GM18505 (cell line): ENCODE measurements at regions not wholly inside any gene's neighbourhood (a gene's known extent, or its start where the extent isn't known, plus 50 kb on each side); places are given as distances from the start of the nearest gene placed in this dataset.
"Not testable (repeated sequence)": the region's sequence is repeated elsewhere in the genome, so short reads cannot be mapped to it uniquely, and the experiment has no call there.

Source experiments
- ATAC-seq: cut with Tn5 transposase; IDR thresholded peaks from one replicate; pipeline ENCODE4 v1.9.1; 2021; ENCODE audit not compliant: unreplicated experiment
- POLR2A ChIP-seq: IDR thresholded peaks from 4 replicates; pipeline ENCODE4 v1.6.1; 2011; ENCODE audit warnings: borderline replicate concordance; ENCODE audit not compliant: insufficient read depth, insufficient read length; ENCODE audit errors: extremely low read depth

DNA sequence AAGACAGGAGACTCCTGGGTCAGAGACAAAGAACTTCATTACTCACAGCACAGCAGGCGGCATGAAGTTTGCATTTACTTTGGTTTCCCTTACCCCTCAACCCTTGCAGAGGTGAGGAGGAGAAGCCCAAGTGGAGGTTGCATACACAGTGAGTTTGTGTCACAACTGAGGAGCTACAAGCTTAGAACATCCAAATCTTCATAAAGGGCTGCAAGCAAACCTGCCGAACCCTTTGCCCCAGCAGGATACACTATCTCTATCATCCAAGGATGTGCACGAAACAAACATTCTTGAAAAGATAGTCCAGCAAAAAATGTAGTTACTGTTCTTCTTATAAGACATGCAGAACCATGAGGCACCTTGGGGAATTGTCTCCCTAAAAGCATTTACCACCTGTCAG is 493.5 kb downstream of the SETD4 start:
- no peak for TF ChIP-seq POLR2A
- no peak for ATAC-seq

DNA sequence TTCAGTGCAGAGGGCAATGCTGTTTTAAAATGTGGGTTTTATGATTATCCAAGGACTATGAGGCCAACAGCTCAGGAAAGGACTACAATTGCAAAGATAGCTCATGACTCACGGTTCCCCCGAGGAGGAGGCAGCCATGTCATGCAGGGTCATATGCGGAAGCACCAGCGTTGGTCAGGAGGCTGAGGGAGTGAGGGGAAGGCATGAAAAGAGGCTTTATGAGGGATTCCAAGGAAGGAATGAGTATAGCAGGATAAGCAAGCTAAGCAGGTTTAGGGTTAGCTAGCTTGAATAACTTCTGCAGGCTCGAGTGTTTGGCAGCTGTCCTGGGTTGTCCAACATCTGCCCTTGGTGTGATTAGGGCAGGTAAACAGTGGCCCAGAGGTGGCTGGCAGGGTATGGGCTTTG is 495.1 kb downstream of the SETD4 start:
- TF ChIP-seq POLR2A = no peak
- ATAC-seq = no peak

DNA sequence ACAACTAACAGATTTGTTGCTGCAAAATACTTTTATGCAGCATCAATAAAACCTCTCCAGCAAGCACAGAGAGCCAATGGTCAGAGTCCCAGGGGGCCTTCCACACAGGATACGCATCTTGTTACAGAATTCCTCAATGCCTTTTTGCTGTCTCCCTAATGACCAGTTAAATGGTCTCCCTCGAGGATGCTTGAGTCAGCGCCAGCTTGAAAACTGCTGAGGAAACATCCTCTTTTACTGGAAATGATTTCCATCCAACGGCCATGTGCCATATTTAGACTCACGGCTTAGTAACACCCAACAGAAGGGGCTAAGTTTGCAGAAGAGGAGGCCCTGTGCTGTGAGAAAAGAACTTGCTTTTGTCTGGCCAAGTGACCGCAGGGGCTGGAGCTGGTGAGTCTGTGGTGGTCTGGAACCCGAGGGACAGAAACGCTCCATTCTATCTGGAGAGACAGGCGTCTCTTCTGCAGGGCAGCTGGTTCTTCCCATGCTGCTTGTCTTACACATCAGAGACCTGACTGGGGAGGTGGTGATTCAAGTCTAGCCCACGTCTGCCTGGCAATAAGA is 496.4 kb downstream of the SETD4 start:
- ATAC-seq = no peak
- TF ChIP-seq POLR2A = no peak

DNA sequence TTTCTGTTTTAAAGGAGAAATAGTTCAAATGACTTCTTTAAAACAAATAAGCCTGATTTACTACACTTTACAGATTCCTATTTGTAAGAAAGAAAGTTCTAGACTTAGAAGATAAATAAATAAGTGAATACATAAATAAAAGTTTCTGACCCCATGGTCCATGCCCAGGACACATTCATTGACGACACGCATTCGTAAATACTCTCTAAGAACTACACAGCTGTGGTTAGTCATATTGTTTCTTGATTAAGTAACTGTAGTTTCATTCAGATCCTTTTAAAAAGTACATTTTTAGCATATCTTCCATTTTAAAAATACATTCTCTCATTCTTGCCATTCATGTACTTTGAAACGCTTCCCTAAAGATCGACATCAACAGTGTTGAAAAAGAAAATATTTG is 497.4 kb downstream of the SETD4 start:
- ATAC-seq = no peak
- TF ChIP-seq POLR2A = no peak

DNA sequence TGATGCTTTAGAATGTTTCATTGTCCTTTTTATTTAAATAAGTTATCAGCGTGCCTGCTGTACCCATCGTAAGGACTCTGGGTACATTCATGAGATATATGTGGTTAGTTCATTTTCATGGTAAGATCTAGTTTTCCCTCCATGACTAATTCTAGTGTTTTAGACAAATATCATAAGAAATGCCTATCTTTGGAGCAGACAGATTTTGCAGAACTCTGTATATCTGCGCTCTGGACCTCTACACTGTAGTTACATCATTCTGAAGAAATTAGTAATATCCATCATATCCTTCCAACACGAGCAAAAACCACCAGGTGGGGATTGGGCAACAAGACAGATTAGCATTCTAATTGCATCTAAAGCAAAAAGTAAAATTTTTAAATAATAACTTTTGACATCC is 499.2 kb downstream of the SETD4 start:
- no peak for TF ChIP-seq POLR2A
- no peak for ATAC-seq

DNA sequence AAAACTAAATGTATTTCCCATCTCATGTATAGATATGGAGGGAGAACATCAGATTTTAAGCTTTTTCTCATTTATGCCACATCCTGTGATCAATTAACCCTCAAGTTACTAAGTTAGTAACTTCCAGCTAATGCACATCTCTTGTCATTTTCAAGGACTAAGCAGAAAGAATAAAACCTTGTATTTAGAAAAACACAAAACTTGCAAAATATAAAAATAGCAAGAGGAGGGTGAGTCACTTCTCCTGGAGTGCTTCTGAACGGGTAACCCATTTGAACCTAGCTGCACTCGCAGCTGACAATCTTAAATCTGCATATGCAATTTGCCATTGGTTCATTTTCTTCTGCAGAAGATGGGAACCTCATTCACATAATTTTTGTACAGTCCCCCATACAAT is 500.5 kb downstream of the SETD4 start:
- no peak for ATAC-seq
- TF ChIP-seq POLR2A = no peak

DNA sequence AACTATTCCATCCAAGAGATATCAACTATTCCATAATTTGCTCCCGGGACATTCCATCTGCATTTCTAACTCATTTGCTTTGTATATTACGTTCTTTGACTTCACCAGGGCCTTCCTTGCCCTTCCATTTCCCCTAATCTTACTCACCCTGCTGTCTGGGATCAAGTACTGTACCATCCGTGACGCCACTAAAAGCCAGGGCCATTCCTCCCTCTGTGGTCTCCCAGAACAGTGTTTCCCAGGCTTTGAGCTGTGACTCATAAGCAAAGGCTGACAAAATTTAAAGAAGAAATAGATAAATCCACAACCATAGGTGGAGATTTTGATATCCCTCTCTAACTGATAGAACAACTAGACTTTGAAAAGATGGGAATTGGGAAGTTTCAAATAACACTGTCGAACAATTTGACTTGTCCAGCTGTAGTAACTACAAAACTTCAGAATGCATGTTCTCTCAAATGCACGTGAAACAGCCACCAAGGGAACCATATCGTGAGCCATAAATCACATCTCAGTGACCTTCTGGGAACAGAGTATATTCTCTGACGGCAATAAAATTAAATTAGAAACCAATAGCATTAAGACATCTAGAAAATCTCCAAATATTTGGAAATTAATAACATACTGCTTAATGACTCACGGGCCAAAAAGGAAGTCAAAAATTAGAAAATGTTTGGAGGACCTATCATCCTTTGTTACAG is 501.0 kb downstream of the SETD4 start:
- no peak for TF ChIP-seq POLR2A
- no peak for ATAC-seq

DNA sequence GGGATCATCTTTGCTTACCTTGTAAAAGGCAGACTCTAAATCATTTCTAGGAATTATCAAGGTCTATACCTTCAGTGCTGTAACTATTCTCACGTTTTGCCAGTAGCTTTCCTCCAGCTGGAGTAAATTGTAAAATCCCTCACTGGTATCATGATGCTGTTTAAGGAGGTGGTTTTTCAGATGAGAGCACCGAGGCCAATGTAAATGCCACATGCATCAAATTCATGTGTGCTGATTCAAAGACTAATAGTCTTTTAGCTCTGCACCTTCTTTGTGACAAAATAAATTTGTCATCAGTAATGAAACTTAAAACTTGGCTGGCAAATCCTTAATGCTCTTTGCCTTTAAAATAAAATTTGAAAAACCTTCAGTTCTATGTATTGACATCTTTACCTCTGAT is 503.8 kb downstream of the SETD4 start:
- no peak for TF ChIP-seq POLR2A
- no peak for ATAC-seq

DNA sequence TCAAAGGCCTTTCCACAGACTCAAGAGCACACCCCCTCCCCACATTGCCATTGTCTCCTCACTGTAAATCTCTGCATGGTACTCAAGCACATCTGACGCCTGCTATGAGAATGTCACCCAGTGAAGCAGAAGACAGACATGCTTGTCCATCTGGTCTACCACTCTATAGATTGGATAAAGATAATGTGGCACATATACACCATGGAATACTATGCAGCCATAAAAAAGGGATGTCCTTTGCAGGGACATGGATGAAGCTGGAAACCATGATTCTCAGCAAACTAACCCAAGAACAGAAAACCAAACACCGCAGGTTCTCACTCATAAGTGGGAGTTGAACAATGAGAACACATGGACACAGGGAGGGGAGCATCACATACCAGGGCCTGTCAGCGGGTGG is 503.4 kb upstream of the RUNX1 start:
- not testable (repeated sequence) for ATAC-seq

DNA sequence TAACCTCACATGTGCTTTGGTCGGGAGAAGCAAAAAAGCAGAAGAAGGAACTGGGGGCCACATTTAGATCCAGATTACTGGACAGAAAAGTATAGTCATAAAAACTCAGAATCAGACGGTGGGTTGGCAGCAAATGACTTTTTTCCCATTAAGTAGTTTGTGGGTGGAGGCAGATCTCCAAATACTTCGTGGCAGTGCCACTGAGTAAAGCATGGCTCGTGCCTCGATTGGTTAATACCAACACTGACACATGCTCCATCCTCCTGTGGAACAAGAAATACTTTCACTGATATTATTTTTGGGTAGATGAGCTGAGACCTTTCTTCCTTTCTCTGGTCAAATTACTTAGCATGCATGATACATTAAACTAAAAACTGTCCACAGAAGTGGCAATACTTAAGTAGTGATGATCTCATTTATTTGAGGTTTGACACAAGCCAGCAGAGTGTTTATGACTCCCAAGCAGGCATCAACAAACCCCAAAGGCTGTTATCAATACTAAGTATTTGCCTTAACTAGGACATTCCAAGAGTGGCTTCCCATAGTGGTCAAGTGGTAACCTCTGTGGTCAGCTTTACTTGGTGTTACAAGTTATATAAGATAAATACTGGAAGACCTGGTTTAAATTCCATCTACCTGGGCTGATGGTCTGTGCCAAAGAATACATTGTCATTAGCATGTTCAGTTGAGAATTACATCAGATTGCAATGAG is 500.0 kb upstream of the RUNX1 start:
- TF ChIP-seq POLR2A = no peak
- no peak for ATAC-seq

DNA sequence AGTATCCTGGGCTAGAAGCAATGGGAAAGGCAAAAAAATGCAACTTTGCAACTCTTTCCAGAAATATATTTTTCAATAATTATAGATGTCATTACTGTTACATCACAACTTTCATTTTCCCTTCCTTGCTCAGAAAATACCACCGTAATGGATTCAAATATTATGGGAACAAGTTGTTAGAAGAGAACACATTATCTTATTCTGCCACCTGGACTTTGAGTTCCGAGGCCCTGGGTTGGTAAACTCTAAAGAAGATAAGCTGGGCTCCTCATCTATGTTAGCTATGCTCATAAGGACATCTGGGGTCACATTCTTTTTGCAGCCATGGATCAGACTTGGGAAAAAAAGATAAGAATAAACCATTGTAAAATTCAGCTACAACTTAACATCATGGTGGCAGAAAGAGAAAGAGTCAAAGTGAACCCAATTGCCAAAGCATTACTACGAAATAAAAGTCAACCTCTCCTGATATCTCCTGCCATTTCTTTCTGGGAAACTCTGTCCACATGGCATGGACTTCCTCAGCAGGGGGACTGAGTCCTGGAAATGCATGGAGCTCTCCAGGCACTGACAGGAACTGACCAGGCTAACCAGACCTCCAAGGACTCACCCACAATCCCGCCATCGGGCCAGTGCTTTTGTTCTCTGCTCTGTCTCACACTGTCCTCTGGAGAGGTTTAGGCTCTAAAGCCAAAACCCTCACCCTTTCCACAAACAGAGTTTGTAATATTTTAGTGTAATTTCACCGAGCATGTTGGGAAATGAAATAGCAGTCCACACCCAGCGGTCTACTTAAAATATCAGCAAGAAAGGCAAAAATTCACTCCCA is 499.1 kb upstream of the RUNX1 start:
- no peak for ATAC-seq

DNA sequence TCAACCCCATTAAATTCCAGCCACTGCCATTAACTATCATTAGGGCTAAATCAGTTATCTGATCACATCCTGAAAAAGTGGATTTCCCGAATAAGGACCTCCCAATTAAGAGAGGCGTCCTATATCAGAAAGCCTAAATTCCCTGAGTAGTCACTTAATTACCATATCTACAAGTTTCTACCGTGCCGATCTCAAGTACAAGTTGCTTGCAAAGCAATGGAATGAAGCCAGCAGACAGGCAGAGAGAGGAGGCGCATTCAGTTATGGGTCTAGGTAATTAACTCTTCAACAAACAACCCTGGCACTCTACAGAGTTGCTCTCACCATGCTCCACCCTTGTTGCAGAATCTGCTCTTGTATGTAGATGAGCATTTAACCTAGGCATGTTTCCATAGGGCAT is 494.6 kb upstream of the RUNX1 start:
- ATAC-seq = no peak

More for the DNA sequence above, 499.1 kb upstream of the RUNX1 start:
- no peak for TF ChIP-seq POLR2A

DNA sequence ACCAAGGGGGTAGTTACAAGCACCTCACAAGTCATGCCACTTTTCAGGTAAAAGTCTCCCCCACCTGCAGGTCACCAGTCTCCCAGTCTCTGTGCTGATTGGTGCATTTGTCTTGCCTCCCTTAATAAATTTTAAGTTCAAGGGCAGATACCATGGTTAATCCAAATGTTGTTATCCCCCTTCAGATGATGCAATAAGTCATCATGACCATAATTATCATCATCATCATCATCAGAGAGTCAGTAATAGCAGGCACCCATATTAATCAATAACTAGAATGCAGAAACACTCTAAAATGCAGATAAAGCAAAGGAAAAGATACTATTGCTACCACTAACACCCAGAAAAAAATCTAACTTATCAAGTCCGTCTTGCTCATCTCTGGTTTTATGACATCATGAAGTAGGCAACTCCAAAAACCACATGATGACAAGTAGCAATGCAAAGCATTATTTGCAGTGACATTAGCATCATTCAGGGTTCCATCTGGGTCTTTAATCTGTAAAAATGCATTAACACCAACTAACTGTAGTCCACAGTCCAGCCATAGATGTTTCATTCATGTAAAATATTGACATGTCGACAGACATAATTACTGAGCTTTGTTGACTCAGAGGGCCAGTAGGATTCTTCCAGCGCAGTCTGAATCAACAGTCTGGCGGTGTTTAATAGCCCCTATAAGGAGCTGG is 492.0 kb upstream of the RUNX1 start:
- ATAC-seq = no peak
- no peak for TF ChIP-seq POLR2A

More for the DNA sequence above, 494.6 kb upstream of the RUNX1 start:
- TF ChIP-seq POLR2A = no peak
